BE2C (cell line): ENCODE measurements at regions not wholly inside any gene's neighbourhood (a gene's known extent, or its start where the extent isn't known, plus 50 kb on each side); places are given as distances from the start of the nearest gene placed in this dataset.

ENCODE experiments used
- DNase-seq: peaks from one replicate; pipeline ENCODE4 v3.0.0-alpha.2; 2020
- H3K27me3 ChIP-seq: fragments of 250-450 bp; sonication (Bioruptor Pico); 2 replicates; pipeline ENCODE4 v1.5.1; 2020; ENCODE audit warnings: mild to moderate bottlenecking
- H3K36me3 ChIP-seq: fragments of 250-450 bp; sonication (Bioruptor Pico); 2 replicates; pipeline ENCODE4 v1.5.1; 2020; ENCODE audit warnings: mild to moderate bottlenecking
- H3K4me1 ChIP-seq: fragments of 250-450 bp; sonication (Bioruptor Pico); 2 replicates; pipeline ENCODE4 v1.5.1; 2020
- H3K4me3 ChIP-seq: 2 replicates; pipeline ENCODE4 v1.5.1; 2011; ENCODE audit warnings: low read depth, low read length
- H3K9me3 ChIP-seq: fragments of 250-450 bp; sonication (Bioruptor Pico); 2 replicates; pipeline ENCODE4 v1.5.1; 2020
- CTCF ChIP-seq: IDR thresholded peaks from 2 replicates; pipeline ENCODE4 v1.5.1; 2012; ENCODE audit warnings: mild to moderate bottlenecking, low read depth, low read length

GRCh38 chr6:28765978-28766351, 157.8 kb downstream of the TRIM27 start:
- Histone ChIP-seq H3K36me3 (no peaks in the 10 kb centered on the region), H3K9me3 (no peaks in the 10 kb centered on the region), H3K4me1 (no peaks in the 10 kb centered on the region), H3K27me3 (peaks cover 82% of the 10 kb centered on the region), H3K4me3 (no peak overlapping the region)
- DNase-seq = no peak
- no peak for TF ChIP-seq CTCF

- Histone ChIP-seq H3K27me3 (peaks cover 86% of the 10 kb centered on the region), H3K36me3 (no peaks in the 10 kb centered on the region), H3K4me3 (no peak overlapping the region), H3K9me3 (no peaks in the 10 kb centered on the region), H3K4me1 (no peaks in the 10 kb centered on the region)
- no peak for TF ChIP-seq CTCF
- DNase-seq = no peak
Measured at GRCh38 chr6:28766426-28766825, 157.4 kb downstream of the TRIM27 start.

GRCh38 chr6:28767133-28767532, 156.7 kb downstream of the TRIM27 start:
- Histone ChIP-seq H3K4me1 (no peaks in the 10 kb centered on the region), H3K27me3 (peaks cover 94% of the 10 kb centered on the region), H3K36me3 (no peaks in the 10 kb centered on the region), H3K9me3 (no peaks in the 10 kb centered on the region), H3K4me3 (no peak overlapping the region)
- TF ChIP-seq CTCF = no peak
- no peak for DNase-seq

- Histone ChIP-seq H3K4me3 (no peak overlapping the region), H3K27me3 (peaks cover 99% of the 10 kb centered on the region)
Measured at GRCh38 chr6:28767691-28768090, 156.1 kb downstream of the TRIM27 start.

GRCh38 chr6:28768187-28768913, 155.4 kb downstream of the TRIM27 start:
- H3K27me3 ChIP-seq = peaks cover 100% of the 10 kb centered on the region
- H3K9me3 ChIP-seq = no peaks in the 10 kb centered on the region
- TF ChIP-seq CTCF = no peak
- DNase-seq = no peak
- no peaks in the 10 kb centered on the region for H3K4me1 ChIP-seq
- no peaks in the 10 kb centered on the region for H3K36me3 ChIP-seq
- H3K4me3 ChIP-seq = no peak overlapping the region

More at GRCh38 chr6:28767691-28768090, 156.1 kb downstream of the TRIM27 start:
- H3K9me3 ChIP-seq = no peaks in the 10 kb centered on the region
- no peak for TF ChIP-seq CTCF
- no peaks in the 10 kb centered on the region for H3K36me3 ChIP-seq
- no peaks in the 10 kb centered on the region for H3K4me1 ChIP-seq
- DNase-seq = no peak

- no peak overlapping the region for H3K4me3 ChIP-seq
- peak; percentile 59 for DNase-seq
- peaks cover 100% of the 10 kb centered on the region for H3K27me3 ChIP-seq
- peak; percentile 45 for TF ChIP-seq CTCF
- no peaks in the 10 kb centered on the region for H3K4me1 ChIP-seq
- H3K9me3 ChIP-seq = no peaks in the 10 kb centered on the region
- no peaks in the 10 kb centered on the region for H3K36me3 ChIP-seq
Measured at GRCh38 chr6:28769626-28770402, 154.0 kb downstream of the TRIM27 start.
